Hepatocyte (in vitro differentiated cells): ENCODE measurements at regions not wholly inside any gene's neighbourhood (a gene's known extent, or its start where the extent isn't known, plus 50 kb on each side); places are given as distances from the start of the nearest gene placed in this dataset.

Experiments used
- DNase-seq: peaks from one replicate; pipeline ENCODE4 v3.0.0-alpha.2; 2016; ENCODE audit warnings: low spot score
- H2AFZ ChIP-seq: fragments of 200-600 bp; sonication (generic); 2 replicates; pipeline ENCODE4 v1.6.0; 2016; ENCODE audit warnings: antibody characterized with exemption, mild to moderate bottlenecking
- H3K27ac ChIP-seq: fragments of 200-600 bp; sonication (generic); 2 replicates; pipeline ENCODE4 v1.5.1; 2016; ENCODE audit warnings: mild to moderate bottlenecking
- H3K27me3 ChIP-seq: fragments of 200-600 bp; sonication (generic); 2 replicates; pipeline ENCODE4 v1.6.1; 2016
- H3K36me3 ChIP-seq: fragments of 200-600 bp; sonication (generic); replicated peaks from 2 replicates; pipeline ENCODE4 v1.5.1; 2016; ENCODE audit warnings: low read depth; ENCODE audit not compliant: insufficient read depth
- H3K4me1 ChIP-seq: fragments of 200-600 bp; sonication (generic); 2 replicates; pipeline ENCODE4 v1.5.1; 2016; ENCODE audit warnings: mild to moderate bottlenecking, moderate library complexity; ENCODE audit not compliant: insufficient read depth
- H3K4me2 ChIP-seq: fragments of 200-600 bp; sonication (generic); 2 replicates; pipeline ENCODE4 v1.6.0; 2016
- H3K4me3 ChIP-seq: fragments of 200-600 bp; sonication (generic); 2 replicates; pipeline ENCODE4 v1.5.1; 2016; ENCODE audit warnings: mild to moderate bottlenecking
- H3K79me2 ChIP-seq: fragments of 200-600 bp; sonication (generic); 2 replicates; pipeline ENCODE4 v1.6.0; 2017; ENCODE audit warnings: mild to moderate bottlenecking
- H3K9me2 ChIP-seq: fragments of 200-600 bp; sonication (generic); replicated peaks from 2 replicates; pipeline ENCODE4 v1.6.0; 2017; ENCODE audit warnings: mild to moderate bottlenecking; ENCODE audit not compliant: insufficient read depth
- H3K9me3 ChIP-seq: fragments of 200-600 bp; sonication (generic); 2 replicates; pipeline ENCODE4 v1.5.1; 2016; ENCODE audit warnings: low read depth, mild to moderate bottlenecking
- H4K20me1 ChIP-seq: fragments of 200-600 bp; sonication (generic); 2 replicates; pipeline ENCODE4 v1.6.0; 2016; ENCODE audit warnings: mild to moderate bottlenecking; ENCODE audit not compliant: insufficient read depth, poor library complexity, severe bottlenecking
- CTCF ChIP-seq: fragments of 200-600 bp; sonication (generic); IDR thresholded peaks from 2 replicates; pipeline ENCODE4 v1.5.1; 2016; ENCODE audit warnings: antibody characterized with exemption, mild to moderate bottlenecking; ENCODE audit not compliant: poor library complexity
- EZH2 ChIP-seq: fragments of 200-600 bp; sonication (generic); IDR thresholded peaks from 2 replicates; pipeline ENCODE4 v1.6.1; 2016; ENCODE audit warnings: antibody characterized with exemption, mild to moderate bottlenecking, borderline replicate concordance
- EZH2phosphoT487 ChIP-seq: fragments of 200-600 bp; sonication (generic); IDR thresholded peaks from one replicate; pipeline ENCODE4 v1.6.1; 2018; ENCODE audit warnings: antibody characterized with exemption, mild to moderate bottlenecking, low read depth, moderate library complexity; ENCODE audit not compliant: unreplicated experiment, severe bottlenecking
- WGBS: methylation state at CpG from one replicate; pipeline ENCODE4 v1.1.6; 2016; ENCODE audit warnings: low lambda C conversion rate; ENCODE audit errors: missing lambda C conversion rate; 5-methylcytosine and 5-hydroxymethylcytosine counted together

GRCh38 chr3:25027650-25028049, 400.4 kb upstream of the RARB start:
- no peak for DNase-seq
- no peaks in the 10 kb centered on the region for H4K20me1 ChIP-seq
- H3K9me2 ChIP-seq, result no peaks in the 10 kb centered on the region
- H3K4me3 ChIP-seq, result no peak overlapping the region
- 55% methylated on average over 3 of the region's 3 CpGs for WGBS
- H3K36me3 ChIP-seq, result no peaks in the 10 kb centered on the region
- no peak overlapping the region for H2AFZ ChIP-seq
- no peak overlapping the region for H3K4me2 ChIP-seq
- no peak for TF ChIP-seq EZH2
- no peak for TF ChIP-seq EZH2phosphoT487
- TF ChIP-seq CTCF, result no peak
- no peak overlapping the region for H3K27ac ChIP-seq
- H3K79me2 ChIP-seq, result no peaks in the 10 kb centered on the region
- H3K9me3 ChIP-seq, result no peaks in the 10 kb centered on the region
- H3K27me3 ChIP-seq, result no peaks in the 10 kb centered on the region
- no peaks in the 10 kb centered on the region for H3K4me1 ChIP-seq

GRCh38 chr3:25029820-25030219, 398.2 kb upstream of the RARB start:
- H3K4me2 ChIP-seq, result no peak overlapping the region
- H2AFZ ChIP-seq, result no peak overlapping the region
- 46% methylated on average over 2 of the region's 2 CpGs for WGBS
- no peaks in the 10 kb centered on the region for H4K20me1 ChIP-seq
- H3K9me2 ChIP-seq, result no peaks in the 10 kb centered on the region
- no peaks in the 10 kb centered on the region for H3K4me1 ChIP-seq
- H3K36me3 ChIP-seq, result no peaks in the 10 kb centered on the region
- no peak for DNase-seq
- no peak overlapping the region for H3K4me3 ChIP-seq
- TF ChIP-seq EZH2phosphoT487 (no peak), CTCF (no peak), EZH2 (no peak)
- H3K27me3 ChIP-seq, result no peaks in the 10 kb centered on the region
- H3K9me3 ChIP-seq, result no peaks in the 10 kb centered on the region
- H3K79me2 ChIP-seq, result no peaks in the 10 kb centered on the region
- no peak overlapping the region for H3K27ac ChIP-seq

DNA sequence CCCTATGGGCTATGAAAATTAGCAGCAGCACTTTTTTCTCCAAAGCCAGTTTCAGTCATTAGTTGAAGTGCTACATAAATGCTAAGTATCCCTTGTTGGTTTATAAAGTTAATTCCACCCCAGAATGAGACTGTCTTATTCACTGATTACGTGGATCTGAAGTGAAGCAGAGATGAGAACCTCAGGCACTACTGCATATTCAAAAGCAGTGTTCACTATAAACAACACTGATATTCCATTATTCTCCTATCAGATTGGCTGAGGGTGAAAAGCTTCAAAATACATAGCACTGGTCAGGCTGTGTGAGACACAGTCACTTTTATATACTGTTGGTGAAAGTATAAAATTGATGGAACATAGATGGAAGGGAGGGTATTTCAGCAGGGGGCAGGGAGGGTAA, 395.7 kb upstream of the RARB start:
- Histone ChIP-seq H4K20me1 (no peaks in the 10 kb centered on the region), H3K9me2 (no peaks in the 10 kb centered on the region), H3K27ac (no peak overlapping the region), H3K4me2 (no peak overlapping the region), H3K9me3 (no peaks in the 10 kb centered on the region), H3K4me1 (peaks cover 4% of the 10 kb centered on the region), H3K27me3 (no peaks in the 10 kb centered on the region), H3K4me3 (no peak overlapping the region), H3K36me3 (no peaks in the 10 kb centered on the region), H3K79me2 (no peaks in the 10 kb centered on the region), H2AFZ (no peak overlapping the region)
- 89% methylated on average over 1 of the region's 1 CpG for WGBS
- no peak for TF ChIP-seq CTCF
- no peak for DNase-seq

GRCh38 chr3:25033407-25034029, 394.5 kb upstream of the RARB start:
- Histone ChIP-seq H3K9me3 (no peaks in the 10 kb centered on the region), H3K27ac (no peak overlapping the region), H2AFZ (no peak overlapping the region), H3K4me1 (peaks cover 14% of the 10 kb centered on the region), H3K27me3 (no peaks in the 10 kb centered on the region), H3K36me3 (no peaks in the 10 kb centered on the region), H3K4me3 (no peak overlapping the region), H3K4me2 (no peak overlapping the region), H3K9me2 (no peaks in the 10 kb centered on the region), H4K20me1 (no peaks in the 10 kb centered on the region), H3K79me2 (no peaks in the 10 kb centered on the region)
- 76% methylated on average over 6 of the region's 6 CpGs for WGBS
- TF ChIP-seq CTCF (peak; percentile 53), EZH2phosphoT487 (no peak), EZH2 (no peak)
- peak; percentile 67 for DNase-seq
